ENCODE measurements at regions not wholly inside any gene's neighbourhood (a gene's known extent, or its start where the extent isn't known, plus 50 kb on each side); places are given as distances from the start of the nearest gene placed in this dataset.

GRCh38 chr2:19458427-19459003 is 100.1 kb upstream of the OSR1 start:
- no peak for DNase-seq (ENCODE audit: low read depth, low spot score)

GRCh38 chr2:19457809-19458208 is 99.4 kb upstream of the OSR1 start:
- no peak for DNase-seq (ENCODE audit: low read depth, low spot score)

GRCh38 chr2:19456705-19457309 is 98.4 kb upstream of the OSR1 start:
- DNase-seq (ENCODE audit: low read depth, low spot score): no peak

- DNase-seq (ENCODE audit: low read depth, low spot score): no peak
Observed at GRCh38 chr2:19454125-19454524, 95.7 kb upstream of the OSR1 start.

GRCh38 chr2:19442731-19443130 is 84.3 kb upstream of the OSR1 start:
- DNase-seq (ENCODE audit: low read depth, low spot score): no peak

- DNase-seq (ENCODE audit: low read depth, low spot score): no peak
Observed at GRCh38 chr2:19439081-19439480, 80.7 kb upstream of the OSR1 start.

- no peak for DNase-seq (ENCODE audit: low read depth, low spot score)
Observed at GRCh38 chr2:19435815-19436214, 77.4 kb upstream of the OSR1 start.

- no peak for DNase-seq (ENCODE audit: low read depth, low spot score)
Observed at GRCh38 chr2:19434413-19434812, 76.0 kb upstream of the OSR1 start.

- no peak for DNase-seq (ENCODE audit: low read depth, low spot score)
Observed at GRCh38 chr2:19426941-19427340, 68.5 kb upstream of the OSR1 start.

GRCh38 chr2:19426144-19426543 is 67.7 kb upstream of the OSR1 start:
- no peak for DNase-seq (ENCODE audit: low read depth, low spot score)

- DNase-seq (ENCODE audit: low read depth, low spot score): no peak
Observed at GRCh38 chr2:19425419-19425818, 67.0 kb upstream of the OSR1 start.

GRCh38 chr2:19419211-19419880 is 60.9 kb upstream of the OSR1 start:
- DNase-seq (ENCODE audit: low read depth, low spot score): no peak

- DNase-seq (ENCODE audit: low read depth, low spot score): no peak
Observed at GRCh38 chr2:19416784-19417684, 58.6 kb upstream of the OSR1 start.

GRCh38 chr2:19416083-19416482 is 57.7 kb upstream of the OSR1 start:
- no peak for DNase-seq (ENCODE audit: low read depth, low spot score)

GRCh38 chr2:19409046-19409445 is 50.6 kb upstream of the OSR1 start:
- DNase-seq (ENCODE audit: low read depth, low spot score): no peak

- DNase-seq (ENCODE audit: low read depth, low spot score): no peak
Observed at GRCh38 chr2:19408592-19408991, 50.2 kb upstream of the OSR1 start.
